ENCODE measurements at regions not wholly inside any gene's neighbourhood (a gene's known extent, or its start where the extent isn't known, plus 50 kb on each side); places are given as distances from the start of the nearest gene placed in this dataset.

GRCh38 chr5:5061836-5062235 lies 78.3 kb upstream of the ADAMTS16 start:
- TF ChIP-seq CTCF (IDR thresholded peaks at IDR 0.05; ENCODE audit: extremely low read depth in 1 of 2, insufficient read depth in 1 of 2, low read depth in 1 of 2, low read length in 2 of 2) (no peak), MAX (IDR thresholded peaks at IDR 0.05; ENCODE audit: insufficient read depth, insufficient read length) (no peak), POLR2A (IDR thresholded peaks at IDR 0.05; ENCODE audit: low read depth, low read length) (no peak), EZH2 (IDR thresholded peaks at IDR 0.05; ENCODE audit: borderline replicate concordance, low read depth, low read length, severe bottlenecking) (no peak), JUN (IDR thresholded peaks at IDR 0.05; ENCODE audit: borderline replicate concordance, insufficient read depth, insufficient read length, low read depth) (no peak), POLR2AphosphoS5 (IDR thresholded peaks at IDR 0.05; ENCODE audit: insufficient read depth, low read depth, low read length) (no peak), MYC (IDR thresholded peaks at IDR 0.05; ENCODE audit: low read depth, low read length) (no peak), GATA2 (IDR thresholded peaks at IDR 0.05; ENCODE audit: insufficient read depth, insufficient read length, low read depth, low read length) (no peak)
